ENCODE measurements at regions not wholly inside any gene's neighbourhood (a gene's known extent, or its start where the extent isn't known, plus 50 kb on each side); places are given as distances from the start of the nearest gene placed in this dataset.

- Mint-ChIP-seq H3K9me3 (ENCODE audit: unreplicated experiment) (peaks cover 44% of the 10 kb centered on the region), H3K27ac (ENCODE audit: unreplicated experiment) (no peak overlapping the region), H3K4me3 (ENCODE audit: unreplicated experiment) (no peak overlapping the region), H3K27me3 (ENCODE audit: unreplicated experiment) (peaks cover 3% of the 10 kb centered on the region), H3K36me3 (ENCODE audit: low read depth, unreplicated experiment) (no peaks in the 10 kb centered on the region), H3K4me1 (ENCODE audit: unreplicated experiment) (no peaks in the 10 kb centered on the region)
- no peak for TF ChIP-seq CTCF (IDR thresholded peaks at IDR 0.05; ENCODE audit: unreplicated experiment)
- DNase-seq (ENCODE audit: low spot score): no peak
Measured at GRCh38 chr20:54766483-54766882, 291.1 kb downstream of the DOK5 start.

DNA sequence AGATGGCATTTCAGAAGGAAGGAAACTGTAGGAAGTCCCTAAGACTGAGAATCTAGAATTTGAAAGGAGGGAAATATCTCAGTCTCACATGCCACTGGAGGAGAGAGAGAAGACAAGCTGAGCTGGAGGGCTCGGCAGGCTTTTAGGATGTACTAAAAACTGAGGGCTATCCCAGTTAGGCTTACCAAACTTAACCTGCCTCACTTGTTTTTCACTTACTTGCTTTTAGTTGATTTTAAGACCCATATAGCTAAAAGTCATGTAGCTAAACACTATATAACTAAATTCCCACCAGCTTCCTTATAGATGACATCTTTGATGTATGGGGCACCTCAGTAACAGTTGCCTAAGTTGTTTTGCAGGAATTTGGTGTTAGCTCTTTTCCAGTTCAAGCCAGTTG is 288.0 kb downstream of the DOK5 start:
- no peak for DNase-seq (ENCODE audit: low spot score)
- no peaks in the 10 kb centered on the region for H3K4me1 Mint-ChIP-seq (ENCODE audit: unreplicated experiment)
- H3K27ac Mint-ChIP-seq (ENCODE audit: unreplicated experiment): no peak overlapping the region
- no peak overlapping the region for H3K4me3 Mint-ChIP-seq (ENCODE audit: unreplicated experiment)
- H3K27me3 Mint-ChIP-seq (ENCODE audit: unreplicated experiment): peaks cover 3% of the 10 kb centered on the region
- peaks cover 38% of the 10 kb centered on the region for H3K9me3 Mint-ChIP-seq (ENCODE audit: unreplicated experiment)
- TF ChIP-seq CTCF (IDR thresholded peaks at IDR 0.05; ENCODE audit: unreplicated experiment): no peak
- H3K36me3 Mint-ChIP-seq (ENCODE audit: low read depth, unreplicated experiment): peaks cover 3% of the 10 kb centered on the region

- H3K4me1 Mint-ChIP-seq (ENCODE audit: unreplicated experiment): no peaks in the 10 kb centered on the region
- peaks cover 30% of the 10 kb centered on the region for H3K9me3 Mint-ChIP-seq (ENCODE audit: unreplicated experiment)
- H3K27ac Mint-ChIP-seq (ENCODE audit: unreplicated experiment): no peak overlapping the region
- no peak for TF ChIP-seq CTCF (IDR thresholded peaks at IDR 0.05; ENCODE audit: unreplicated experiment)
- H3K36me3 Mint-ChIP-seq (ENCODE audit: low read depth, unreplicated experiment): peaks cover 3% of the 10 kb centered on the region
- no peak overlapping the region for H3K4me3 Mint-ChIP-seq (ENCODE audit: unreplicated experiment)
- DNase-seq (ENCODE audit: low spot score): no peak
- H3K27me3 Mint-ChIP-seq (ENCODE audit: unreplicated experiment): no peaks in the 10 kb centered on the region
Measured at GRCh38 chr20:54759589-54759988, 284.2 kb downstream of the DOK5 start.

GRCh38 chr20:54746796-54747195 is 271.4 kb downstream of the DOK5 start:
- Mint-ChIP-seq H3K27ac (ENCODE audit: unreplicated experiment) (no peak overlapping the region), H3K4me1 (ENCODE audit: unreplicated experiment) (no peaks in the 10 kb centered on the region)

GRCh38 chr20:54745780-54746179 is 270.4 kb downstream of the DOK5 start:
- Mint-ChIP-seq H3K27me3 (ENCODE audit: unreplicated experiment) (peaks cover 4% of the 10 kb centered on the region), H3K27ac (ENCODE audit: unreplicated experiment) (no peak overlapping the region), H3K9me3 (ENCODE audit: unreplicated experiment) (peaks cover 16% of the 10 kb centered on the region), H3K36me3 (ENCODE audit: low read depth, unreplicated experiment) (peaks cover 3% of the 10 kb centered on the region), H3K4me3 (ENCODE audit: unreplicated experiment) (no peak overlapping the region), H3K4me1 (ENCODE audit: unreplicated experiment) (no peaks in the 10 kb centered on the region)
- DNase-seq (ENCODE audit: low spot score): no peak
- TF ChIP-seq CTCF (IDR thresholded peaks at IDR 0.05; ENCODE audit: unreplicated experiment): no peak

More at GRCh38 chr20:54746796-54747195, 271.4 kb downstream of the DOK5 start:
- peaks cover 3% of the 10 kb centered on the region for H3K36me3 Mint-ChIP-seq (ENCODE audit: low read depth, unreplicated experiment)
- H3K9me3 Mint-ChIP-seq (ENCODE audit: unreplicated experiment): peaks cover 21% of the 10 kb centered on the region
- no peak for TF ChIP-seq CTCF (IDR thresholded peaks at IDR 0.05; ENCODE audit: unreplicated experiment)
- no peak for DNase-seq (ENCODE audit: low spot score)
- H3K27me3 Mint-ChIP-seq (ENCODE audit: unreplicated experiment): peaks cover 4% of the 10 kb centered on the region
- H3K4me3 Mint-ChIP-seq (ENCODE audit: unreplicated experiment): no peak overlapping the region

Data from endothelial cell (in vitro differentiated cells).